NCI-H446 treated with DMSO at 0.1 percent for 48 hours (cell line): ENCODE measurements at regions not wholly inside any gene's neighbourhood (a gene's known extent, or its start where the extent isn't known, plus 50 kb on each side); places are given as distances from the start of the nearest gene placed in this dataset.

ENCODE experiments used
- DNase-seq: peaks from one replicate; lab custom pipeline; 2025; lab: John Stamatoyannopoulos, UW

DNA sequence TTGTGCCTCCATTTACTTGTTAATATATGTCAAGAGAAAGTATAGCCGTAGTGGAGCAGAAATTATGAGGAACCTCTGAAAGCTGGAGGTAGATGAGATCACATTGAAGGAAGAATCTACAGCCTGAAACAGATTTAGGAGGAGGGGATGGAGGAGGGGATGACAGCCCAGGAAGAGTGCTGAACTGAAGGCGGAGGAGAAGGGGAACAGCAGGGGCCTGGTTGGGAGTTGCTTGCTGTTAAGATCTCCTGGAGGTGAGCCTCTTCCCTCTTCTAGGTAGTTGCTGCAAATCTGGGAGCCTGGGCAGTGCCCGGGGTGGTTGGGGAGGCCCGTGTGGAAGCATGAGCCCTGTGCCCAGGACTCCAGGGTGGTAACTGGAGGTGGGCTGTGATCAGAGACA is 111.8 kb upstream of the SEMA6A start:
- no peak for DNase-seq

DNA sequence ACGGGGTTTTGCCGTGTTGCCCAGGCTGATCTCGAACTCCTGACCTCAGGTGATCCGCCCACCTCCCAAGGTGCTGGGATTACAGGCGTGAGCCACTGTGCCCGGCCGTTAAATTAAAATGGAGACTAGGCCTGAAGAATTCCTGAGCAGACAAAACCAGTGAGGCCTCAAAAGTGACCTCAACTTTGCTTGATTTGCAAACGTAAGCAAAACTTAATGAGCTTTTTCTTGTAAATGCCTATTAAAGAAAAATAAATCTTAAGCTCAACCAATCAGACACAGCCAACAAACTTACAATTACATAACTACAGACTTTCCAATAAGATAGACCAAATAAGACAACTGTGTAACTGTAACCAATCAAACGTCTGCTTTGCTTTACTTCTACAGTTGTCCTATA is 111.3 kb upstream of the SEMA6A start:
- no peak for DNase-seq

DNA sequence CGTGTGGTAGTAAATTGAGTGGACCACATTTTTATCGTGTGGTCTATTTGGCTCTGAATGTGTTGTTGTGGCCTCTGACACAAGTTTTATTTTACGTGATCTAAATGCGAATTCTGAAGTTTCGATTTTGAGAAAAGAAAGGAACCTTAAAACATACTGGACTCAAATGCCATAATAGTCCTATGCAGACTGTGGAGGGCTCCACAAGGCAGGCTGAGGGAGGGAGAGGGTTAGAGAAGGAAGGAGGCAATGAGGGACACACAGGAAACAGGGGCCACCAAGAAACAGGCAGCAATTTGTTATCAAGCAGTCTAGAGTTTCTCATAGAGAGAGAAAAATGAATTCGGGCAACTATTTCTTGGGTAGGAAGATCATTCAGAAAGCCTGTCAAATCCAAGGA is 110.4 kb upstream of the SEMA6A start:
- DNase-seq: no peak

DNA sequence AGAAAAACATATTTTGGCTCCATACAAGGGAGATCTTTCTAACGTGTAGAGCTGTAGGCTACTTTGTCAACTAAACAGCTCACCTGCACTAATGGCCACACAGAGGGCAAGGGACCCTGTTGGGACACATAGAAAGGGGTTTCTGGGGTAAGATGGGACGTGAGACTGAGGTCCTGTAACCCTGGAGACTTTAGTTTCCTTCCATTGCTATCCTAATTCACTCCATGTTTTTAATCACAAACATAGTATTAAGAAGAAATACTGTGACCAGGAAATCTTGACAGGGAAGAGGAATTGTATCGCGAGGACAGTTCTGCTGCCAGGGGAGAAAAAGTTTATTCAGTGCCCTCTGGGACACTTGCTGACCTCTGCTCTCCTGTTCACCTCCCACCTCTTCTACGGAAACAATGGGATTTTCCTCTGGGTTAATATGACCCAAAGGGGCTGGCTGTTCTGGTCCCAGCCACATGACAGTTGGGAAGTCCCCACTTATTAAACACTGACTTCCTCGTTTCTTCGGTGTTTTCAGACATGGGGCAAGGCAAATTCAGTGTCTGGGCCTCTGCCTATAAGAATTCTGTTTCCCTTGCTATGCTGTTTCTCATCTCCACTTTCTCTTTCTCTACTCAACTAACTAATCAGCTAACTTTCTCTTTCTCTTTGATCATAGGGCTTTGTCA is 106.9 kb upstream of the SEMA6A start:
- DNase-seq: no peak

DNA sequence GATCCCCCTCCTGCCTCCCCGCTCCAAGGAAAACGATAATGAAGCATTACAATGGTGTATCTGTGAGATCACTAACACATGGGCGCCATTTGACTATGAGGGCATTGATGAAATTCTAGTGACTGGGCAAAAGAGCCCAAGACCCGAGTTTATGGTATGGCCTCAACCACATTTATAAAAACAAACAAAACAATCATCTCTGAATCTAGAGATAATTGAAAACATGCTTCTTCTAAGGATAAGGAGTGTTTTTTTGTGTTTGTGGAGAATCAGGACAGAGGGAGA is 100.9 kb upstream of the SEMA6A start:
- no peak for DNase-seq

DNA sequence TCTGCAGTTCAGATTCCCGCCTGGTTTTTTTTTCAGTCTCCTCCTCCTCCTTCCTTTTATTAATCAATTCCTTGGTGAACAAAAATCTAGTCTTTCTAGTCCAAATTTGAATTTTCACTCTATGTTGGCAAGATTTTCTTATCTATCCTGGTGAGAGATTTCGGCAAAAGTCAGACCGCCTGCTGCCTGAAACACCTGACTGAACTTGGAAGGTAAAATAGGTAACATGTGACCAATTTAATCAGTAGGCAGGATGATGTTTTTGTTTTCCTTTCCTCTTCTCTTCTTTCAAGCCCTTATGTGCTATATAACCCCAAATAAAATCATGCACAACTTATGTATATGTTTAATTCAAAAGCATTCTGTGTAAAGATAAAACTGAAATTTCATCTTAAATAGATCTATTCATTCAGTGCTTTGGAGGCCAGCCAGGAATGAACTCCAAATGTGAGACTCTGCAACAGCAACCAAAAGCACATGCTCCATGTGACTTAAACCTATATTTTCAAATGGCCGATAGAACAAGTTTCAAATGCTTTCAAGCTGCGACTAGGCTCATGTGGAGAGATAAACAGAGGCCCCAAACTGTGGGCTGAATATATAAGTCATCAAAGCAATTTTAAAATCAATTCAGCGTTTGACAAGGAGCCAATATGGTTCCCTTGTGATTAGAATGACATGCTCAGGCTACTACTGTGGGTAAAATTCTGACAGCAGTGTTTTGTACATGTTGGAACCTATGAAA is 100.4 kb upstream of the SEMA6A start:
- no peak for DNase-seq

DNA sequence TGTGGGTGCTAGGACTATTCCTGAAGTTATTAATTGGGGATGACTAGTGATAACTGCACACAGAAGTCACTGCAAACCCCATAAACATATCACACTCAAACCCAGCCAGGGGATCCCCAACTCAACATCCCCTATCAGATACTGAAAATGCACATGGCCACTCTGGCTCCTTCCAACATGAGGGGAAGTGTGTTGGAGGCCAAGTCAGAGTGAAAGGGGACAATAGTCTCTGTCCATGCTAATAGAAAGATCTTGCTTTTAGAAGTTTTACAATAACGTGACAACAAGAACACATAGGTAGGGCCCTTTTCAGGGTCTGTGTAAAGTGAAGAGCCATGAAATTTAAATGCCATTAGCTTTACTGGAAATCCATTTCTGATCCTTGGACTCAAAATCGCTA is 98.8 kb upstream of the SEMA6A start:
- DNase-seq: no peak

DNA sequence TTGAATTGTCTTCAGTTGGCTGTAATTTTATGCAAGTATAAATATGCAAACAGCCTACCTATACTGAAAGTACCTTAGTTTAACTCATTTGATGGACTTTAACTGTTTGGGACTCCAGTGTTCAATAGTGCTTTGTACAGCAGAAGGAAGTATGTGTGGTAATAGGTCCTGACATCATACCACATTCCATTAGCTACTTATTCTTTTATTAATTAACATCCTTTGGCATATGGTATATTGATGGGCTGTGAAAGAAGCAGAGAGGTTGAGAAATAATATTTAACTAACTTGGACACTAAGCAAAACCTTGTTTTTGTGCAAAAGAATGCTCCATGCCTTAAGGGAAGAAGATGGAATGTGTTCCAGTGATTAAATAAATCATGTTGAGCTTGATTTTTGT is 97.6 kb upstream of the SEMA6A start:
- DNase-seq: no peak

DNA sequence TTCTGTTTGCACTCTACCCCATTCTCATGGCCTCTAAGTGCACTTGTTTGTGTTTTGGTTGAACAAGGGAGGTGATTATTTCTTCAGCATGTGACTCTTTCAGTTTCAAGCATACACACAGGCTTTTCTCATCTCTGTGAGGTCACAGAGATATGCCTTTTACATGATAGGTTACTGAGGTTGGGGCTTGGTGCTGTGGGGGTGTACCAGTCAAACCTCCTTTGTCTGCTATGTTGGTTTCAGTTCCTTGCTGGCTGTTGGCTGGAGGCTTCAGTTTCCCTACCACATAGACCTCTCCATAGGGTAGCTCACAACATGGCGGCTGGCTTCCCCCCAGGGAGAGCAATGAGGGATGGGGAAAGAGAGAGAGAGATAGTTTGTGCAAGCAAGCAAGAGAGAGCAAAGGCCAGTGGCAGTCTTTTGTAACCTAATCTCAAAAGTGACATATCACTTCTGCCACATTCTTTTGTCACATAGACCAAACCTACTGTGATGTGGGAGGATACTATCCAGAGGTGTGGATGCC is 96.7 kb upstream of the SEMA6A start:
- no peak for DNase-seq

DNA sequence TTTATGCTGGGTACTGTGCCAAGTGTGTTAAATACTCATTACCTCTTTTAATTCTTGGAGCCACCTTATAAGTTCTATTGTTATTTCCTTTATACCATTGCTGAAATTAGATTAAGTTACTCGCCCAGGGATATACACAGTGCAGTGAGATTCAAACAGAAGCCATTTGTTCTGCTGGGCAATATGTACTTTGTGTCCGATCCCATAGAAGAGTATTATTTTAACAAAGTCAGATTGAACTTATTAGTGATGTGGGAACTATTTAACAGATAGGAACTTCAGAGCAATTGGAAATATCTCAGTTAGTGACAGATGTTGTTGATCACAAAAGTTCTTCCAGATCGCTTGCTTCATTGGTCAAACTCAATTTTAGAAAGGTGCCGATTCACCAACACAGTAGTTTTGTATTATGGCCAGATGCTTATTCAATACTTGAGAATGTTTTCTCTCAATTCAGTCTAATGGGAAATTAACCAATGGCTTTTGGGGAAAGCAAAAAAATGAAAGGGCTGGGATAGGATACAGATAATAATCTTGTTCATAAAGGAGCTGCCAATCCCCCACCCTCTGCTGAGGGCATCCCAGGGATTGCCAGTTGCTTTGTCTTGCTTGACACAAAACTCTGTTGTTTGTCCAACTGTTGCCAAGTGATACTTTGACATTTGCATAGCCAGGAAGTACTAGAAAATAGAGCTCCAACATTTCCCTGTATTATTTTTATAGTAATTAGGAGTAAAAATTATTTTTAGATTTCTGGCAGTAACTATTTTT is 94.8 kb upstream of the SEMA6A start:
- DNase-seq: peak; percentile 84

DNA sequence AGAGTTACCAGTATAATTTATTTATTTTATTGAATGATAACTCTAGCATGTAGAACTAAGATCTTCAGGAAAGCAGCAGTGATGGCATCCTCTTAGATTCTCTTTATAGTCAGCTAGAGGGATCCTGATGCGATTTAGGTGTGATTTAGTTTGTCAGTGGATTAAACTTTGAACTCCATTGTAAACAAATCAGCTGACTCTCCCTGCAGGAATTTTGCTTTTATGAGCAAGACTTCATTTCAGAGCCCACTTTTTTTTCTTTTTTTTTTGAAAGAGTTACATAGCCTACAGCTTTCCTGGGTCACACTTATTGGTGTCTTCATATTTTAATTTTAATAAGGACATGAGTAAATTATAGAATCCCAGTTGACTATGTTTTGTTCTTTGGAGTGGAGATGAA is 93.8 kb upstream of the SEMA6A start:
- no peak for DNase-seq

DNA sequence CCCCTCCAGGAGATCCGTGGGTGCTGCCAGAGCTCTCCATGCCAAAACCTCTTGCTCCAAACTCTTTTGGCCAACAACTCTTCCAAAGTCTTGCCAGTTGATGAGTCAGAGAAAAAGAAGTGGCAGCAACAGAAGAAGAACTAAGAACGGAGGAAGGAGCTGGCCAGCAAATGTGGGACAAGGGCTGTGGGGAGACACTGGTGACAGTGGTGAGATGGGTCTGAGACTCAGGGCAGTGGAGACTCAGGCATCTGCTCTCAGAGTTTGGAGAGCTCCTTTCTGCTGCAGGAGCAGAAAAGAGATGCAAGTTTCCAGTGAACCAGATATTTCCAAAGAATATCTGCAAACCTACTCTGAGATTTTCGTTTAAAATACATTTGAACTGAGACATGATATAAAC is 92.3 kb upstream of the SEMA6A start:
- DNase-seq: peak; percentile 65

DNA sequence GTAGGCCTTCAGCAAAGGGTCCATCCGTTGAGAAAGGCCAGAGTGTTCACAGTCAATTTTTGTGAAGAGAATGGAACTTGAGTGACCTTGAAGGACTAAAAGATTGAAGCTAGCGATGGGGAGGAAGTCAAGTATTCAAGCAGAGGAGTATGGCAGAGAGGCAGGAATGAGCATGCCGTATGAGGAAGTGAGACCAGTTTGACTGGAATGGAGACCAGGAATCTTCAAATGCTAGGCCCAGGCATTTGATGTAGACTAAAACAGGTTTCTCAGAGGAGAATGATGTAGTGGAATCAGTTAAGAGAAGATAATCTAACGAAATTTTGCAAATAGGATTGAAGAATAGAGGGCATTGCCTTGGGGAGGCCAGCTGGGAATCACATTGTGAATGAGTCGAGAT is 90.4 kb upstream of the SEMA6A start:
- no peak for DNase-seq

DNA sequence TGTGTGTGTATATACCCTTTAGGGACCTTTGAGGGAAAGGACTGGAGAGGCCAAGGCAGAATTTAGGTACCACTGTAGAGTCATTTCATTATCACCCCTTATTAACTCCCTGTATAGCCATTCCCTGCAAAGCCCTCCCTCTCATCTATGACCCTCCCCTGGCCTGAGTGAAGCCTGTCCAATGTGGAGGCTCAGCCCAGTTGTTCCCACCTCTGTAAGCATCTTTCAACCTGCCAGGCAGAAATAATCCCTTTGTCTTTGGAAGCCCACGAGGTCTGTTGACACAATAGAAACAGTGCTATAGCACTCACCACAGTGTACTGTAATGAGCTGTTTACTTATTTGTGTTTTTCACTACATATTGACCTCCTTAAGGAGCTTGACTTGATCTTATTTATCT is 88.5 kb upstream of the SEMA6A start:
- DNase-seq: no peak

DNA sequence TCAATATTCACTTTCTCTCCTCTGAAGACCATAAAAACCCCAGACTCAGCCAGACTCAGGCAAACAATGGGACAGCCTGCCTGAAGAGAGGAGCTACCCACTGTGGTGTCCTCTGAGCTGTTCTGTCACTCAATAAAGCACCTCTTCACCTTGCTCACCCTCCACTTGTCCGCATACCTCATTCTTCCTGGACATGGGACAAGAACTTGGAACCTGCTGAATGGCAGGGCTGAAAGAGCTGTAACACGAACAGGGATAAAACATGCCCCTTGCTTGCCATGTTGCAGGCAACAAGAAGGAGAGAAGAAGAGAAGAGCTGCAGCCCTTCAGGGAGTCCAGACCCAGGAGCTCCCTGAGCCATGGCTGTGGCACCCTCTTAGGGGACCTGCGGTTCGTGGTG is 86.8 kb upstream of the SEMA6A start:
- no peak for DNase-seq

DNA sequence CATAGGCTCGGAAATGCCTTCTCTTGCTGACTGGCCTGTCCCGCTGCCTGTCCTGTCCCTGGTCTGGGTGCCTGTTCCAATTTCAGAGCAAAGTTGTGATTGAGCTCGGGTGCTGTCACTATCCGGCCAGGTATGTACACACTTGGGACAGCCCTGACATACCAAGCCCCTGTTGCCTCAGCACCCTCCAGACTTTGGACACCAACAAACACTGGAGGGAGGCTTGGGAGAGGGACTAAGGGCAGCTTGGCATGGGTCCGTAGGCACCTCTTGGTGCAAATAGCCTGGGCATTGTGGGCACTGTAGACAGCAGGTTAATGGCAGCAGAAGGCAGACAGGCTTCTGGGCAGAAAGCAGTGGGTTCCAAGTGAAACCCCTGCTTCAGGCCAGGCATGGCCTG is 86.3 kb upstream of the SEMA6A start:
- DNase-seq: no peak

DNA sequence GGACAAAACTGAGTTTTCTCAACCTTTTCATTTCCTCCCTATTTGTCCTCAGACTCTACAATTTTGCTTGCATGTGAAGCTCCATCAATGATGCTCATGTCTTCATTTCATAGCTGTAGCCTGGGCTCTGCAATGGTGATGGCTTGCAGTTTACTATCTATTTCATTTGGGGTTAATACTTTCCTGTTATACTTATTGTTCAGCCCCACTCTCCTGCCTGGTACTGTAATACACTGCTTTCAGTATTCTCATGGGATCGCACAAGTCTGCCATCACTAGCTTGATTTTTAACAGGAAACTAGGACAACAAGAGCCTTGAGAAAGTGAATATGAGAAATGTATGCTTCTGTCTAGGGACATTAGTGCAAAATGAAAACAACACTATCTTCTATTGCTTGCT is 84.2 kb upstream of the SEMA6A start:
- no peak for DNase-seq

DNA sequence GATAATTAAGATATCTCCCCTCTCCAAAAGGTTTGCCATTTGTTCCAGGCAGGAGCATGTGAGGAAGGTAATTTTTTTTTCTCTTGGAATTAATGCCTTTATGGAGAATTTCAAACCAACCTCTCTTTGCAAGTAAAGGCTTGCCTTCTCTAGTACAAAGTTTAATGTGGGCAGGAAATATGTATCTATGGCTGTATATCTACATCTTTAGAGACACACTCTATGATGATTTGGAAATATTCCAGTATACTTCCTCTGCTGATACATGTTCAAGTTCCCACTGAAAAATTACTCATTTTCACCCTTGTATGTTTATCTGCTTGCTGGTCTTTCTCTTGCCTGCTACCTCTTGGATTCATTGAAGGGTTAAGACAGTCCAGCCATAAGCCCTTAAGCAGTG is 83.5 kb upstream of the SEMA6A start:
- no peak for DNase-seq

DNA sequence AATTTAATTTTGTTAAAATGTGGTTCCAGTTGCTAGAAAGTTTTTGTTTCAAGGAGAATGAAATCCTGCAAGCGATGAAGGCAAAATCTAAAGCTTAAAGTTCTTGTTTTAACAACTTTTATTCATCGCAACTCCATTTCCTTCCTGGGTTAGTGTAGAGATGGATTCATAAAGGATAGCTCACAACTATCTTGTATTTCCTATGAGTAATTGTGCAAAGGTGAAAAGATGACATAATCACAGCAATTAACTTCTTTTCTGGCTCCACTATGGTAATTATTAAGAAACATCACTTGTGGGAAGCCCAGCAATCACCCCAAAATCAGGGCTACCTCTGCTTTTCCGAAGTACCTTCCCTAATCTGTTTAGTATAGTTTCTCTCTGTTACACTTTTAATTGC is 80.8 kb upstream of the SEMA6A start:
- DNase-seq: no peak

DNA sequence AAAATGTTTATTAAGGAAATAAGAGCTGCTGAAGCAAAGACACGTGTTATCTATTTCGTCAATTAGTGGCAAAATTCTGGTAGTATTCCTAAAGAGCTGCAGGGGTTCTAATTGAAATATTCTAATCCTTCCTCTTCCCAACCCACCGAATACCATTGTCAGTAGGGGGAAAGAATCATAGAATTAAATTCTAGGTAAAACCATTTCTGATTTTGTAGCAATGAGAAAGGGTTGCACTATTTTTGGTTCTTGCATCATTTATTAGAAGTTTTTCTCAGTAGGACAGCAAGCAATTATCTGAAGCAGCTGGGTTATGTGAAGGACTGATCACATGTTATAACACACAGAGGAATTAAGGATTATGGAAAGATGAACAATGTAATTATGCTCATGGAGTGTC is 80.3 kb upstream of the SEMA6A start:
- no peak for DNase-seq

DNA sequence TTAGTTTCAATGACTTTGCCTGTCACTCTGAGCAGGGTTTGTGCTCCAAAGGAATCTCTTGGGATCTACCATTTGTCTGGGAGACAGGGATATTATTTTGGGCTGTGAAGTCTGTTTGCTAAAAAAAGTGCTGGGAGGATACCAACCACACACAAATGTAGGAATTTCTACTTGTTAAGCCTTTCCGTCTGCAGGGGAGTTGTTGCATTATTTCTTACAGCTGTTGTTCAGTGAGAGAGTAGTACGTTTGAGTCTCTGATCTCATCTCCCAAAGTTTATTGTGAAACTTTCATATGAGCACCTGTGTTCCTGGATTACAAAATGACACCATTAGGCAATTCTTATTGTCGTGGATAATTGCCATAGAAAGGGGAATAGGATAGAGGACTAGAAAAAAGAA is 78.3 kb upstream of the SEMA6A start:
- no peak for DNase-seq

DNA sequence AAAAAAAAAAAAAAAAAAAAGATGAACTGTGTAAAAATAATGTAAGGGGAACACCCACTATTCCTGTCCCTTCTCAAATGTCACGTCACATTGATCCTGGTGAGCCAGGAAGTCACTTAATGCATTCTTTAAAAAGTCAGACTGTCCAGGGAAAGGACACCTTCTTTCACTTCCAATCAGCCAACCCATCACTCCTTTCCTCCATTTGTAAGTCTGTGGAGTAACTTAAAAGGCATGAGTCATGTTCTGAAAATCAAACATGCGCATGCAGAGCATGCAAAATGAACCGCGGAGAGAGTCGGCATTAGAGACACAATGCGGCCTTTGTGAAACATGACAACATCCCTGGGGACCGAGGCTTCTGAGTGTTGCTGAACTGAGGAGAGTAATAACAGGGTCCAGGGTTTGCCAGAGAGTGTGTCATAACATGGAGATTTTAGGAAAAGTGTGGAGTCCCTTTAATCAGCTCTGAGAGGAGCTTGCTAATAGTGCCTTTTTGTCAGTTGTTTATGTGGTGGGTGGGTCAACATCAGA is 77.6 kb upstream of the SEMA6A start:
- DNase-seq: no peak

DNA sequence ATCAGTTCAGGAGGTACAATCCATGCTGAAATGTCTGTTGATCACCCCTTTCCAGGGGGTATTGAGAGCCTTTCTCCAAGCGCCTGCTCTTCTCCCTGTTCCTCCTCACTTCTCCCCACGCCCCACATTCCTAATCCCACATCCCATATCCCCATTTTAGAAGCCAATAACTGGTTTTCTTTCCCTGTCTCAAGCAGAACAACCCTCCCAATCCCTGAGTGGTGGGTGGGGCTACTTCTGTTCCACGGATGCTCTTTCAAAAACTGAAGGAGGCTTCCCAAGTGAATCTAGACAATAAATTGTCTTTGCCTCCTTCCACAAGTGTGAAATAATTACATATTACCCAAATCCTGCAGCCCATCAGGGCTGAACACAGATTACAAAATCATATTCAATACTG is 77.0 kb upstream of the SEMA6A start:
- DNase-seq: no peak
